HepG2 (cell line): ENCODE measurements at regions not wholly inside any gene's neighbourhood (a gene's known extent, or its start where the extent isn't known, plus 50 kb on each side); places are given as distances from the start of the nearest gene placed in this dataset.

ENCODE experiments used
- BCL6 ChIP-seq: IDR thresholded peaks from 2 replicates; pipeline ENCODE4 v1.6.1; 2016; ENCODE audit warnings: missing genetic modification reagents, missing compliant biosample characterization
- GABPA ChIP-seq, 2 experiments: IDR thresholded peaks; 2 replicates each; pipeline ENCODE4 v1.6.1; 2011 to 2016; ENCODE audit warnings: low read depth in 2 of 2, low read length in 1 of 2, missing biosample characterization in 1 of 2, missing genetic modification characterization in 1 of 2
- JUNB ChIP-seq: sonication (generic); formaldehyde crosslinking; IDR thresholded peaks from 2 replicates; pipeline ENCODE4 v1.8.0; 2022; ENCODE audit warnings: missing genetic modification reagents, mild to moderate bottlenecking, borderline replicate concordance
- XBP1 ChIP-seq: sonication (generic); formaldehyde crosslinking; IDR thresholded peaks from 2 replicates; pipeline ENCODE4 v1.5.0; 2020; ENCODE audit warnings: missing genetic modification reagents
- YEATS2 ChIP-seq: sonication (generic); formaldehyde crosslinking; IDR thresholded peaks from 2 replicates; pipeline ENCODE4 v1.4.0; 2020; ENCODE audit warnings: missing genetic modification reagents, borderline replicate concordance
- ZBTB3 ChIP-seq: sonication (generic); formaldehyde crosslinking; IDR thresholded peaks from 2 replicates; pipeline ENCODE4 v1.4.0; 2020; ENCODE audit warnings: low read depth, mild to moderate bottlenecking, moderate library complexity, missing genetic modification reagents, borderline replicate concordance
- ZNF143 ChIP-seq: sonication (generic); formaldehyde crosslinking; IDR thresholded peaks from 2 replicates; pipeline ENCODE4 v1.4.0; 2020; ENCODE audit warnings: missing genetic modification reagents
- ZNF562 ChIP-seq: sonication (generic); formaldehyde crosslinking; IDR thresholded peaks from 2 replicates; pipeline ENCODE4 v1.8.0; 2022; ENCODE audit warnings: missing genetic modification reagents, borderline replicate concordance
- ZNF773 ChIP-seq: sonication (generic); formaldehyde crosslinking; IDR thresholded peaks from 2 replicates; pipeline ENCODE4 v1.4.0; 2020; ENCODE audit warnings: missing genetic modification reagents, borderline replicate concordance
- ZNF883 ChIP-seq: sonication (generic); formaldehyde crosslinking; IDR thresholded peaks from 2 replicates; pipeline ENCODE4 v1.5.1; 2020; ENCODE audit warnings: mild to moderate bottlenecking, missing genetic modification reagents; ENCODE audit errors: not compliant biosample characterization
- TF ChIP-seq, protein P1 (sequence below): sonication (generic); formaldehyde crosslinking; IDR thresholded peaks from 2 replicates; pipeline ENCODE4 v1.5.0; 2020; ENCODE audit warnings: mild to moderate bottlenecking, missing genetic modification reagents, moderate library complexity
- TF ChIP-seq, protein P2 (sequence below): sonication (generic); formaldehyde crosslinking; conservative IDR thresholded peaks from 2 replicates; pipeline ENCODE4 v1.4.0; 2020; ENCODE audit warnings: missing genetic modification reagents

DNA sequence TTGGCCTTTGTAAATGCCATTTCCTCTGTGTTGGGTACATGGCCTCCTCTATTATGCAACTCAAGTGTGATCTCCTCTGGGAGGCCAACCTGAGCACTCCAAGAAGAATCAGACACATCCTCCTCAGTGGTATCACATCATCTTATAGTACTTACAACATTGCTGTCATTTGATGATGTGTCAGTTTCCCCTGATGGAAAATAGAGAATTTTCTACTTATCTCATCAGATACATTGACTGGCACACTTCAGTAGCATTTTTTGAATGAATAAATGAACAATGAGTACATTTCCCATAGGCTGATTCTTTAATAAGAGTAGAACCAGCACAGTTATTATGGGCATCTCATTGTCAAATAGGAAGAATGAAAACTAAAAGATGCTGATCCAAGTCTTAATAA is 86.6 kb upstream of the NXPH2 start (continued):
- TF ChIP-seq, protein P1, sequence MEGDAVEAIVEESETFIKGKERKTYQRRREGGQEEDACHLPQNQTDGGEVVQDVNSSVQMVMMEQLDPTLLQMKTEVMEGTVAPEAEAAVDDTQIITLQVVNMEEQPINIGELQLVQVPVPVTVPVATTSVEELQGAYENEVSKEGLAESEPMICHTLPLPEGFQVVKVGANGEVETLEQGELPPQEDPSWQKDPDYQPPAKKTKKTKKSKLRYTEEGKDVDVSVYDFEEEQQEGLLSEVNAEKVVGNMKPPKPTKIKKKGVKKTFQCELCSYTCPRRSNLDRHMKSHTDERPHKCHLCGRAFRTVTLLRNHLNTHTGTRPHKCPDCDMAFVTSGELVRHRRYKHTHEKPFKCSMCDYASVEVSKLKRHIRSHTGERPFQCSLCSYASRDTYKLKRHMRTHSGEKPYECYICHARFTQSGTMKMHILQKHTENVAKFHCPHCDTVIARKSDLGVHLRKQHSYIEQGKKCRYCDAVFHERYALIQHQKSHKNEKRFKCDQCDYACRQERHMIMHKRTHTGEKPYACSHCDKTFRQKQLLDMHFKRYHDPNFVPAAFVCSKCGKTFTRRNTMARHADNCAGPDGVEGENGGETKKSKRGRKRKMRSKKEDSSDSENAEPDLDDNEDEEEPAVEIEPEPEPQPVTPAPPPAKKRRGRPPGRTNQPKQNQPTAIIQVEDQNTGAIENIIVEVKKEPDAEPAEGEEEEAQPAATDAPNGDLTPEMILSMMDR (CRISPR knock-in tag) = no peak
- TF ChIP-seq, protein P2, sequence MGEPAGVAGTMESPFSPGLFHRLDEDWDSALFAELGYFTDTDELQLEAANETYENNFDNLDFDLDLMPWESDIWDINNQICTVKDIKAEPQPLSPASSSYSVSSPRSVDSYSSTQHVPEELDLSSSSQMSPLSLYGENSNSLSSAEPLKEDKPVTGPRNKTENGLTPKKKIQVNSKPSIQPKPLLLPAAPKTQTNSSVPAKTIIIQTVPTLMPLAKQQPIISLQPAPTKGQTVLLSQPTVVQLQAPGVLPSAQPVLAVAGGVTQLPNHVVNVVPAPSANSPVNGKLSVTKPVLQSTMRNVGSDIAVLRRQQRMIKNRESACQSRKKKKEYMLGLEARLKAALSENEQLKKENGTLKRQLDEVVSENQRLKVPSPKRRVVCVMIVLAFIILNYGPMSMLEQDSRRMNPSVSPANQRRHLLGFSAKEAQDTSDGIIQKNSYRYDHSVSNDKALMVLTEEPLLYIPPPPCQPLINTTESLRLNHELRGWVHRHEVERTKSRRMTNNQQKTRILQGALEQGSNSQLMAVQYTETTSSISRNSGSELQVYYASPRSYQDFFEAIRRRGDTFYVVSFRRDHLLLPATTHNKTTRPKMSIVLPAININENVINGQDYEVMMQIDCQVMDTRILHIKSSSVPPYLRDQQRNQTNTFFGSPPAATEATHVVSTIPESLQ (CRISPR knock-in tag) = no peak
- no peak for TF ChIP-seq BCL6
- TF ChIP-seq ZNF562 = no peak
- no peak for TF ChIP-seq XBP1
- no peak for TF ChIP-seq GABPA (IDR thresholded peaks at IDR 0.05; ENCODE audit: low read depth, low read length)
- TF ChIP-seq GABPA (CRISPR knock-in tag; IDR thresholded peaks at IDR 0.05; ENCODE audit: low read depth) = no peak
- TF ChIP-seq YEATS2 (CRISPR knock-in tag) = no peak
- no peak for TF ChIP-seq ZNF883 (CRISPR knock-in tag)
- no peak for TF ChIP-seq ZNF773 (CRISPR knock-in tag)
- TF ChIP-seq ZBTB3 (CRISPR knock-in tag) = no peak
- TF ChIP-seq JUNB (CRISPR knock-in tag) = no peak
- no peak for TF ChIP-seq ZNF143 (CRISPR knock-in tag)
